SK-N-SH treated with all-trans-retinoic acid at 6 μM for 48 hours (cell line): ENCODE measurements at regions not wholly inside any gene's neighbourhood (a gene's known extent, or its start where the extent isn't known, plus 50 kb on each side); places are given as distances from the start of the nearest gene placed in this dataset.

ENCODE experiments used
- ATAC-seq: fragments of 200-7000 bp; cut with Tn5 transposase; 3 replicates; pipeline ENCODE4 v1.9.1; 2020; ENCODE audit warnings: mild to moderate bottlenecking, moderate library complexity
- ARNTL ChIP-seq: fragments of 450-650 bp; formaldehyde crosslinking; IDR thresholded peaks from 2 replicates; pipeline ENCODE4 v1.5.0; 2020; ENCODE audit warnings: low read depth, mild to moderate bottlenecking, moderate library complexity, borderline replicate concordance
- BACH2 ChIP-seq: fragments of 250-450 bp; sonication (Bioruptor Pico); IDR thresholded peaks from 2 replicates; pipeline ENCODE4 v1.9.0; 2021; ENCODE audit warnings: mild to moderate bottlenecking, borderline replicate concordance
- CREB5 ChIP-seq: fragments of 250-450 bp; sonication (Bioruptor Pico); IDR thresholded peaks from 2 replicates; pipeline ENCODE4 v1.5.1; 2020; ENCODE audit warnings: low read depth, mild to moderate bottlenecking, moderate library complexity
- CSDC2 ChIP-seq: fragments of 250-450 bp; sonication (Bioruptor Pico); IDR thresholded peaks from 2 replicates; pipeline ENCODE4 v1.5.0; 2020; ENCODE audit warnings: mild to moderate bottlenecking, moderate library complexity
- CSRNP3 ChIP-seq: fragments of 250-450 bp; sonication (Bioruptor Pico); IDR thresholded peaks from 2 replicates; pipeline ENCODE4 v1.5.1; 2021; ENCODE audit warnings: mild to moderate bottlenecking, moderate library complexity
- ESRRG ChIP-seq: fragments of 250-450 bp; sonication (Bioruptor Pico); IDR thresholded peaks from 2 replicates; pipeline ENCODE4 v1.6.1; 2021; ENCODE audit warnings: mild to moderate bottlenecking
- GLIS3 ChIP-seq: fragments of 250-450 bp; sonication (Bioruptor Pico); IDR thresholded peaks from 2 replicates; pipeline ENCODE4 v1.5.0; 2020; ENCODE audit warnings: mild to moderate bottlenecking, moderate library complexity
- ISL1 ChIP-seq: fragments of 250-450 bp; sonication (Bioruptor Pico); IDR thresholded peaks from 2 replicates; pipeline ENCODE4 v2.1.2; 2022; ENCODE audit warnings: mild to moderate bottlenecking, moderate library complexity
- OSR1 ChIP-seq: fragments of 250-450 bp; sonication (Bioruptor Pico); IDR thresholded peaks from 2 replicates; pipeline ENCODE4 v1.8.0; 2022; ENCODE audit warnings: moderate library complexity, mild to moderate bottlenecking, inconsistent platforms
- PATZ1 ChIP-seq: fragments of 250-450 bp; sonication (Bioruptor Pico); IDR thresholded peaks from 2 replicates; pipeline ENCODE4 v1.8.0; 2020; ENCODE audit warnings: mild to moderate bottlenecking, moderate library complexity, borderline replicate concordance
- POU6F1 ChIP-seq: fragments of 250-450 bp; sonication (Bioruptor Pico); IDR thresholded peaks from 2 replicates; pipeline ENCODE4 v1.8.0; 2021; ENCODE audit warnings: low read depth, mild to moderate bottlenecking, moderate library complexity, borderline replicate concordance
- PPARA ChIP-seq: fragments of 250-450 bp; sonication (Bioruptor Pico); IDR thresholded peaks from 2 replicates; pipeline ENCODE4 v1.5.0; 2020; ENCODE audit warnings: mild to moderate bottlenecking, borderline replicate concordance
- RARB ChIP-seq: fragments of 250-450 bp; sonication (Bioruptor Pico); IDR thresholded peaks from 2 replicates; pipeline ENCODE4 v1.8.0; 2021; ENCODE audit warnings: mild to moderate bottlenecking, moderate library complexity
- SNAI2 ChIP-seq: fragments of 250-450 bp; sonication (Bioruptor Pico); IDR thresholded peaks from 2 replicates; pipeline ENCODE4 v1.5.0; 2020; ENCODE audit warnings: mild to moderate bottlenecking, moderate library complexity
- TCF4 ChIP-seq: fragments of 250-450 bp; sonication (Bioruptor Pico); IDR thresholded peaks from 2 replicates; pipeline ENCODE4 v1.8.0; 2021; ENCODE audit warnings: mild to moderate bottlenecking, moderate library complexity, borderline replicate concordance
- TOX ChIP-seq: fragments of 250-450 bp; sonication (Bioruptor Pico); IDR thresholded peaks from 2 replicates; pipeline ENCODE4 v1.8.0; 2021; ENCODE audit warnings: mild to moderate bottlenecking, moderate library complexity, borderline replicate concordance
- TSHZ2 ChIP-seq: fragments of 250-450 bp; sonication (Bioruptor Pico); IDR thresholded peaks from 2 replicates; pipeline ENCODE4 v1.5.0; 2020; ENCODE audit warnings: mild to moderate bottlenecking, moderate library complexity
- ZC3H10 ChIP-seq: fragments of 250-450 bp; sonication (Bioruptor Pico); IDR thresholded peaks from 2 replicates; pipeline ENCODE4 v1.5.1; 2021; ENCODE audit warnings: mild to moderate bottlenecking, moderate library complexity
- ZFP3 ChIP-seq: fragments of 250-450 bp; sonication (Bioruptor Pico); IDR thresholded peaks from 2 replicates; pipeline ENCODE4 v1.5.0; 2020; ENCODE audit warnings: mild to moderate bottlenecking, moderate library complexity
- ZFP30 ChIP-seq: fragments of 450-650 bp; formaldehyde crosslinking; IDR thresholded peaks from 2 replicates; pipeline ENCODE4 v1.5.0; 2022; ENCODE audit warnings: mild to moderate bottlenecking, moderate library complexity
- ZNF565 ChIP-seq: fragments of 450-650 bp; formaldehyde crosslinking; conservative IDR thresholded peaks from 2 replicates; pipeline ENCODE4 v1.5.0; 2020; ENCODE audit warnings: low read depth, mild to moderate bottlenecking, moderate library complexity
- ZNF70 ChIP-seq: fragments of 450-650 bp; formaldehyde crosslinking; IDR thresholded peaks from 2 replicates; pipeline ENCODE4 v1.5.0; 2020; ENCODE audit warnings: mild to moderate bottlenecking, moderate library complexity
- ZNF8 ChIP-seq: fragments of 450-650 bp; formaldehyde crosslinking; IDR thresholded peaks from 2 replicates; pipeline ENCODE4 v1.5.0; 2020; ENCODE audit warnings: mild to moderate bottlenecking, moderate library complexity

- TF ChIP-seq ZC3H10 (CRISPR knock-in tag) (no peak), ESRRG (CRISPR knock-in tag) (0 out of 2 replicates have a peak, but pooled peaks have one; percentile 91), SNAI2 (CRISPR knock-in tag) (peak; percentile 64), ISL1 (CRISPR knock-in tag) (peak; percentile 99), RARB (CRISPR knock-in tag) (no peak), CREB5 (CRISPR knock-in tag) (peak; percentile 97), ZNF565 (no peak), GLIS3 (CRISPR knock-in tag) (peak; percentile 81), ZNF70 (CRISPR knock-in tag) (0 out of 2 replicates have a peak, but pooled peaks have one; percentile 6), TSHZ2 (CRISPR knock-in tag) (no peak; the same call in none of the 2 replicates), ZFP30 (CRISPR knock-in tag) (no peak), ZFP3 (CRISPR knock-in tag) (peak; percentile 67; the same call in 1 of the 2 replicates), ZNF8 (peak; percentile 72), CSDC2 (CRISPR knock-in tag) (no peak), TOX (CRISPR knock-in tag) (no peak), TCF4 (CRISPR knock-in tag) (peak; percentile 92), CSRNP3 (CRISPR knock-in tag) (peak; percentile 92), PATZ1 (CRISPR knock-in tag) (no peak), POU6F1 (CRISPR knock-in tag) (peak; percentile 64; the same call in 1 of the 2 replicates), BACH2 (no peak), PPARA (CRISPR knock-in tag) (no peak), OSR1 (CRISPR knock-in tag) (no peak), ARNTL (CRISPR knock-in tag) (no peak)
- peak; percentile 84 for ATAC-seq
These were observed 60.6 kb upstream of the AMPD3 start for GRCh38 chr11:10394229-10395101.
